D721Med (cell line): ENCODE measurements at regions not wholly inside any gene's neighbourhood (a gene's known extent, or its start where the extent isn't known, plus 50 kb on each side); places are given as distances from the start of the nearest gene placed in this dataset.
"Not testable (repeated sequence)": the region's sequence is repeated elsewhere in the genome, so short reads cannot be mapped to it uniquely, and the experiment has no call there.

Source experiments
- DNase-seq: peaks from one replicate; pipeline ENCODE4 v3.0.0; 2011; ENCODE audit warnings: low spot score; ENCODE audit not compliant: insufficient read length
- FAIRE-seq: peaks from 2 replicates; lab custom pipeline; 2011; peaks lifted over from hg19 to GRCh38; lab: Jason Lieb, UNC
- CTCF ChIP-seq: IDR thresholded peaks from 2 replicates; pipeline ENCODE4 v1.5.1; 2012; ENCODE audit warnings: mild to moderate bottlenecking, control low read depth; ENCODE audit not compliant: insufficient read depth; ENCODE audit errors: missing control alignments

- no peak for TF ChIP-seq CTCF
- no peak for FAIRE-seq
- no peak for DNase-seq
Measured at GRCh38 chr12:9334041-9334692, 126.0 kb upstream of the PZP start.

GRCh38 chr12:9333161-9333560, 125.0 kb upstream of the PZP start:
- DNase-seq (no peak), FAIRE-seq (no peak)
- TF ChIP-seq CTCF: no peak

- DNase-seq (no peak), FAIRE-seq (no peak)
Measured at GRCh38 chr12:9332564-9332963, 124.4 kb upstream of the PZP start.

GRCh38 chr12:9331218-9331626, 123.0 kb upstream of the PZP start:
- FAIRE-seq: no peak
- peak; percentile 92 for TF ChIP-seq CTCF
- DNase-seq: peak; percentile 26

More at GRCh38 chr12:9332564-9332963, 124.4 kb upstream of the PZP start:
- TF ChIP-seq CTCF: no peak

GRCh38 chr12:9329019-9329418, 120.8 kb upstream of the PZP start:
- no peak for TF ChIP-seq CTCF
- FAIRE-seq (no peak), DNase-seq (no peak)

GRCh38 chr12:9328065-9328464, 119.9 kb upstream of the PZP start:
- FAIRE-seq: no peak
- DNase-seq: no peak
- TF ChIP-seq CTCF: no peak

- TF ChIP-seq CTCF: no peak
Measured at GRCh38 chr12:9327320-9327719, 119.1 kb upstream of the PZP start.

GRCh38 chr12:9326849-9327248, 118.7 kb upstream of the PZP start:
- DNase-seq, FAIRE-seq: not testable (repeated sequence)

More at GRCh38 chr12:9327320-9327719, 119.1 kb upstream of the PZP start:
- FAIRE-seq (no peak), DNase-seq (no peak)
